T-helper 2 cell treated with Interferon-gamma antibody and Interleukin-4, amounts not matched to agents 5 μg/mL and 100 μg/mL, for 36 hours (primary cell): ENCODE measurements at regions not wholly inside any gene's neighbourhood (a gene's known extent, or its start where the extent isn't known, plus 50 kb on each side); places are given as distances from the start of the nearest gene placed in this dataset.

Experiments used
- DNase-seq: peaks from one replicate; pipeline ENCODE4 v3.0.0; 2021; ENCODE audit warnings: low spot score
- H3K27ac Mint-ChIP-seq: one replicate; pipeline ENCODE4 v1.8.0; 2021; ENCODE audit warnings: mild to moderate bottlenecking, mixed read lengths
- H3K27me3 Mint-ChIP-seq: one replicate; pipeline ENCODE4 v1.8.0; 2021; ENCODE audit warnings: low read depth, mixed read lengths
- H3K36me3 Mint-ChIP-seq: one replicate; pipeline ENCODE4 v1.8.0; 2021; ENCODE audit warnings: low read depth, mixed read lengths
- H3K4me1 Mint-ChIP-seq: one replicate; pipeline ENCODE4 v1.8.0; 2021; ENCODE audit warnings: low read depth, mixed read lengths
- H3K4me3 Mint-ChIP-seq: one replicate; pipeline ENCODE4 v1.8.0; 2022; ENCODE audit warnings: mild to moderate bottlenecking, moderate library complexity, mixed read lengths
- H3K9me3 Mint-ChIP-seq: one replicate; pipeline ENCODE4 v1.8.0; 2021; ENCODE audit warnings: mixed read lengths

DNA sequence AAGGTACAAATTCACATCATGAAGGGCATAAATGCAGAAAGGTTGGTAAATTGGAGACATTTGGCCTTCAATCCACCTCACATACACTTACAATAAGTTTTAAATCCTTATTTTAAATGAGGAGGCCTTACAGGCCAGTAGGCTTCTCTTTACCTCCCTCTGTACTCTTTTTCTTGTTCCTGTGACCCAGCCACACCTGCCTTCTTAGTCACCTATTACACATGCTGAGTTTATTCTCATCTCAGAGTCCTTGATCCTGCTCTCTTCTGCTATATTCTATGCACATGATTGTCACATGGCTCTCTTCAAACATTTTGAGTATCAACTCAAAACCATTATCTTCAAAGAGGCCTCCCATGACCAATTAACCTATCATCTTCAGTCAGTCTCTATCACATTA is 491.5 kb downstream of the SATB2 start:
- H3K36me3 Mint-ChIP-seq: no peaks in the 10 kb centered on the region
- H3K27me3 Mint-ChIP-seq: no peaks in the 10 kb centered on the region
- no peak overlapping the region for H3K4me3 Mint-ChIP-seq
- H3K9me3 Mint-ChIP-seq: no peaks in the 10 kb centered on the region
- no peak overlapping the region for H3K27ac Mint-ChIP-seq
- no peaks in the 10 kb centered on the region for H3K4me1 Mint-ChIP-seq
- no peak for DNase-seq

DNA sequence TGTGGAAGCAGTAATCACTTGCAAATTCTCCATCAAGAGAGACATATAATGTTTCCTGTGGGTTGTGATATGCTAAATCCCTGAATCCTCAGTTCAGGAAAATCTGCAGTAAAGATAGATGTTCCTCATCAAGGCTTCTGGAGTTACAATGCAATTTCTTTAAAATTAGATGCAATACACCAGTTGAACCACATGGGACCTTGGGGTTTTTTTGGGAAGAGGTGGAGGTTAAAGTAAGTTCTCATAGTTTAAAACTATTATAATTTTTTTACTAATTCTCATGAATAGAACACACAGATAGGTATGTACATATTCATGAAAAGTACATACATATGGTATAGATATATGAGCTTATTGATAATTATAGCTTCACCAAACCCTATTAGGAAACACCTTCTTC is 496.2 kb downstream of the SATB2 start:
- no peaks in the 10 kb centered on the region for H3K36me3 Mint-ChIP-seq
- no peak for DNase-seq
- H3K27ac Mint-ChIP-seq: no peak overlapping the region

DNA sequence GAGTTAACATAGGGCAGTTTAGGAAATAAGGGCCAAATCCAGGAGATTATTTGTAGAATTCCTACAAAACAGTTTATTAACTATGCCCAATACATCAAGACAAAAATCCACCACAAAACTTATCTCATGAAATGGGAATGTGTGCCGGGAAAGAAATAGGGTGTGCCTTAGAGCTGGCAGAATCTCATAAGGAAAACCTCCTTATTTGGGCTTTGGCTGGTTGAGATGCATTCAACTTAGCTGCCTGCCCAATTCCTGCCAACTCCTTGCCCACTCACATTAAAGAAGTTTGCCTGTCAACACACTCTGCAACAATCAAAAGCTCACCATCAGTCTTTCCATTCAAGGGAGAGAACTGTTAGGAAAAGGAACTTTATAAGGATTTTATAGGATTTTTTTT is 500.6 kb downstream of the SATB2 start:
- no peaks in the 10 kb centered on the region for H3K36me3 Mint-ChIP-seq
- H3K27me3 Mint-ChIP-seq: no peaks in the 10 kb centered on the region
- H3K4me3 Mint-ChIP-seq: no peak overlapping the region
- H3K4me1 Mint-ChIP-seq: no peaks in the 10 kb centered on the region
- H3K9me3 Mint-ChIP-seq: no peaks in the 10 kb centered on the region
- no peak overlapping the region for H3K27ac Mint-ChIP-seq
- no peak for DNase-seq

More for the DNA sequence above, 496.2 kb downstream of the SATB2 start:
- Mint-ChIP-seq H3K27me3 (no peaks in the 10 kb centered on the region), H3K4me3 (no peak overlapping the region), H3K4me1 (no peaks in the 10 kb centered on the region), H3K9me3 (no peaks in the 10 kb centered on the region)

- Mint-ChIP-seq H3K27ac (no peak overlapping the region), H3K27me3 (no peaks in the 10 kb centered on the region), H3K36me3 (no peaks in the 10 kb centered on the region), H3K4me3 (no peak overlapping the region), H3K4me1 (no peaks in the 10 kb centered on the region), H3K9me3 (no peaks in the 10 kb centered on the region)
- no peak for DNase-seq
Measured at GRCh38 chr2:198953328-198953727, 504.4 kb downstream of the SATB2 start.

- no peaks in the 10 kb centered on the region for H3K36me3 Mint-ChIP-seq
- H3K4me3 Mint-ChIP-seq: no peak overlapping the region
- H3K27ac Mint-ChIP-seq: no peak overlapping the region
- H3K9me3 Mint-ChIP-seq: no peaks in the 10 kb centered on the region
- no peak for DNase-seq
- H3K27me3 Mint-ChIP-seq: no peaks in the 10 kb centered on the region
- H3K4me1 Mint-ChIP-seq: no peaks in the 10 kb centered on the region
Measured at GRCh38 chr2:198950803-198951202, 506.9 kb downstream of the SATB2 start.

DNA sequence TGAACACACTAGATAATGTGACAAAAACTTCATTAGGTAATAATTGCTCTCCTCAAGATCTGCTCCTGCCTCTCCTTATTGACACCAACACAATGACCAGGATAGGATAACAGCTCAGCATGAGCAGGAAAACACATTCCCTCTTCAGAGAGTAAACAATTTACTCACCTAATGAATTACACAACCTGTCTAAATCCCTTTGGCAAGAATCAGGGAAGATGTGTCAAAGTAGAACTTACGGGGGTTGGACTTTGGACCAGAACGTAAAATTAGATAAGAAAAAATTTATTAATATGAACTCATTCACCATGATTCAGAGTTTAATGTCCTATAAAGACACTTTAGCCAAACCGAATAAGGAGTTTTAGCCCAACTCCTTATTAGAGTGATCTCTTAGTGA is 512.2 kb downstream of the SATB2 start:
- Mint-ChIP-seq H3K9me3 (no peaks in the 10 kb centered on the region), H3K27me3 (no peaks in the 10 kb centered on the region), H3K4me1 (no peaks in the 10 kb centered on the region), H3K4me3 (no peak overlapping the region), H3K36me3 (no peaks in the 10 kb centered on the region), H3K27ac (no peak overlapping the region)
- DNase-seq: no peak

- no peaks in the 10 kb centered on the region for H3K4me1 Mint-ChIP-seq
- H3K4me3 Mint-ChIP-seq: no peak overlapping the region
- H3K27me3 Mint-ChIP-seq: no peaks in the 10 kb centered on the region
- no peak overlapping the region for H3K27ac Mint-ChIP-seq
- H3K9me3 Mint-ChIP-seq: no peaks in the 10 kb centered on the region
- no peaks in the 10 kb centered on the region for H3K36me3 Mint-ChIP-seq
- no peak for DNase-seq
Measured at GRCh38 chr2:198930170-198930569, 527.6 kb downstream of the SATB2 start.

GRCh38 chr2:198928026-198928425 is 529.7 kb downstream of the SATB2 start:
- no peak for DNase-seq
- H3K4me3 Mint-ChIP-seq: no peak overlapping the region
- H3K4me1 Mint-ChIP-seq: no peaks in the 10 kb centered on the region
- H3K36me3 Mint-ChIP-seq: no peaks in the 10 kb centered on the region
- no peak overlapping the region for H3K27ac Mint-ChIP-seq
- no peaks in the 10 kb centered on the region for H3K27me3 Mint-ChIP-seq
- no peaks in the 10 kb centered on the region for H3K9me3 Mint-ChIP-seq

- Mint-ChIP-seq H3K4me3 (no peak overlapping the region), H3K36me3 (no peaks in the 10 kb centered on the region), H3K9me3 (no peaks in the 10 kb centered on the region), H3K4me1 (no peaks in the 10 kb centered on the region), H3K27me3 (no peaks in the 10 kb centered on the region), H3K27ac (no peak overlapping the region)
- no peak for DNase-seq
Measured at GRCh38 chr2:198917926-198918720, 539.6 kb downstream of the SATB2 start.

DNA sequence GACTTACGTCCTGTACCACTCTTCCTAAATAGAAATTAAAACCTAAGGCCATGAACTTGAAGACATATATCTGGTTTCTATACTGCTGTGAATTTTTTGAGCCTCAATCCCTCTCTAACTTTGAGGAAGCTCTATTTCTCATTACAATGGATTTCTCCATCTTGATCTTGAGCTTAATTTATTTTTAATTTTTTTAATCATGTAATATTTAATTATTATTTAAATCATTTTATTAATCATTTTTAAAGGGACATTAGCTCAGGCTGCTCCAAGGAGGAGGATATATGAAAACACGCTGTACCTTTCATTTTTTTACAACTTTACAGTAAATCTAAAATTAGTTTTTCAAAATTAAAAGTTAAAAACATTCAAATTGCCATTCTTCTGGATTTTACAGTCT is 540.5 kb downstream of the SATB2 start:
- no peaks in the 10 kb centered on the region for H3K27me3 Mint-ChIP-seq
- no peaks in the 10 kb centered on the region for H3K36me3 Mint-ChIP-seq
- H3K27ac Mint-ChIP-seq: no peak overlapping the region
- DNase-seq: no peak
- no peaks in the 10 kb centered on the region for H3K4me1 Mint-ChIP-seq
- no peak overlapping the region for H3K4me3 Mint-ChIP-seq
- H3K9me3 Mint-ChIP-seq: no peaks in the 10 kb centered on the region

DNA sequence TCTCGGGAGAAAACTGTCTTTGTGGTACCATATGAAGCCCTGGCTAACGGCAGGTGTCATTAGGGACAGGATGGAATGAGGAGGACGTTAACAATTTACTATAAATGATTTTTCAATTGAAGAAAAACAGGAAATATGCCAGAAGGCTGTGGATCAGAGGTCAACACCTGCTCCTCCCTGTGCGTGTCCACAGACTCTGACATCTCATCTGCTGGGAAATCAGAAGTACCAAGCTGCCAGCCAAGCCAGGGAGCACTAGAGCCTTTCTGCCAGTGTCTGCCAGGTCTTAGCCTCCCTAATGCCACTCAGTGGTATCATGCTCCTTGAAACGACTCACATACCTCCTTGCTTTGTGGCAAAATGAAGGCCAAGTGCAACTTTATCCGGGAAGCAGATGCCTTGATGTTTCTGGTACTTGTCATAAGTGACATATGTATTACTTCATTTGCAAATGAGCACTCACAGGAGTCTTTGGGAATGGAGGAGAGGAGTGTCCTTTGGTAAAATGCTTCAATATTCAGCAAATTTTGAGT is 541.1 kb downstream of the SATB2 start:
- Mint-ChIP-seq H3K27me3 (no peaks in the 10 kb centered on the region), H3K4me3 (no peak overlapping the region), H3K36me3 (no peaks in the 10 kb centered on the region), H3K9me3 (no peaks in the 10 kb centered on the region), H3K27ac (no peak overlapping the region), H3K4me1 (no peaks in the 10 kb centered on the region)
- DNase-seq: no peak

- no peaks in the 10 kb centered on the region for H3K27me3 Mint-ChIP-seq
- no peaks in the 10 kb centered on the region for H3K9me3 Mint-ChIP-seq
- H3K27ac Mint-ChIP-seq: no peak overlapping the region
- no peak for DNase-seq
- H3K4me3 Mint-ChIP-seq: no peak overlapping the region
- H3K36me3 Mint-ChIP-seq: no peaks in the 10 kb centered on the region
- H3K4me1 Mint-ChIP-seq: no peaks in the 10 kb centered on the region
Measured at GRCh38 chr2:198913394-198914152, 544.2 kb downstream of the SATB2 start.

- DNase-seq: no peak
- Mint-ChIP-seq H3K4me1 (no peaks in the 10 kb centered on the region), H3K27me3 (no peaks in the 10 kb centered on the region), H3K4me3 (no peak overlapping the region), H3K36me3 (no peaks in the 10 kb centered on the region), H3K9me3 (no peaks in the 10 kb centered on the region), H3K27ac (no peak overlapping the region)
Measured at GRCh38 chr2:198909525-198910267, 548.0 kb downstream of the SATB2 start.
